ENCODE measurements at regions not wholly inside any gene's neighbourhood (a gene's known extent, or its start where the extent isn't known, plus 50 kb on each side); places are given as distances from the start of the nearest gene placed in this dataset.

GRCh38 chr16:11481987-11482386 is 104.7 kb downstream of the LITAF start:
- ATAC-seq (no peak), DNase-seq (no peak)
- peaks cover 10% of the 10 kb centered on the region for H3K36me3 Mint-ChIP-seq
- no peak overlapping the region for H3K27ac Mint-ChIP-seq
- H3K4me1 Mint-ChIP-seq: no peaks in the 10 kb centered on the region
- intact Hi-C loops (cut with micrococcal nuclease): no loop called here
- WGBS (ENCODE audit: insufficient coverage): 86% methylated on average over 4 of the region's 4 CpGs
- no peak for TF ChIP-seq CTCF (IDR thresholded peaks at IDR 0.05)
- Histone ChIP-seq H3K36me3 (ENCODE audit: control insufficient read depth, insufficient read depth, low read length) (peaks cover 3% of the 10 kb centered on the region), H3K4me1 (ENCODE audit: control insufficient read depth, insufficient read depth, low read length) (no peaks in the 10 kb centered on the region), H3K27me3 (ENCODE audit: control insufficient read depth, insufficient read depth, low read length) (no peaks in the 10 kb centered on the region), H3K9me3 (ENCODE audit: control insufficient read depth, insufficient read depth, low read length) (peaks cover 8% of the 10 kb centered on the region), H3K27ac (ENCODE audit: low read length) (no peak overlapping the region), H3K4me3 (ENCODE audit: low read length) (no peak overlapping the region)
- H3K27me3 Mint-ChIP-seq (ENCODE audit: low read depth in 2 of 2): no peaks in the 10 kb centered on the region
- peaks cover 5% of the 10 kb centered on the region in 2 donors for H3K9me3 Mint-ChIP-seq
- no peak overlapping the region for H3K4me3 Mint-ChIP-seq

- ATAC-seq: no peak
- H3K4me3 Mint-ChIP-seq: no peak overlapping the region
- H3K4me1 ChIP-seq (ENCODE audit: control insufficient read depth, insufficient read depth, low read length): no peaks in the 10 kb centered on the region
- no peak overlapping the region for H3K27ac Mint-ChIP-seq
- H3K27me3 Mint-ChIP-seq (ENCODE audit: low read depth in 2 of 2): no peaks in the 10 kb centered on the region
- intact Hi-C loops (cut with micrococcal nuclease): no loop called here
- H3K27me3 ChIP-seq (ENCODE audit: control insufficient read depth, insufficient read depth, low read length): no peaks in the 10 kb centered on the region
- TF ChIP-seq CTCF (IDR thresholded peaks at IDR 0.05): no peak
- H3K4me1 Mint-ChIP-seq: no peaks in the 10 kb centered on the region
- 94% methylated on average over 4 of the region's 6 CpGs for WGBS (ENCODE audit: insufficient coverage)
- H3K4me3 ChIP-seq (ENCODE audit: low read length): no peak overlapping the region
- peaks cover 5% of the 10 kb centered on the region in 2 donors for H3K9me3 Mint-ChIP-seq
- no peak for DNase-seq
- H3K36me3 ChIP-seq (ENCODE audit: control insufficient read depth, insufficient read depth, low read length): peaks cover 3% of the 10 kb centered on the region
- H3K9me3 ChIP-seq (ENCODE audit: control insufficient read depth, insufficient read depth, low read length): peaks cover 8% of the 10 kb centered on the region
- H3K27ac ChIP-seq (ENCODE audit: low read length): no peak overlapping the region
- peaks cover 10% of the 10 kb centered on the region for H3K36me3 Mint-ChIP-seq
These were observed 103.6 kb downstream of the LITAF start for GRCh38 chr16:11482946-11483748.

GRCh38 chr16:11484691-11485258 is 101.9 kb downstream of the LITAF start:
- H3K36me3 ChIP-seq (ENCODE audit: control insufficient read depth, insufficient read depth, low read length): peaks cover 3% of the 10 kb centered on the region
- peaks cover 8% of the 10 kb centered on the region for H3K9me3 ChIP-seq (ENCODE audit: control insufficient read depth, insufficient read depth, low read length)
- WGBS (ENCODE audit: insufficient coverage): 85% methylated on average over 8 of the region's 8 CpGs
- Mint-ChIP-seq H3K9me3 (peaks cover 5% of the 10 kb centered on the region in 2 donors), H3K27ac (no peak overlapping the region), H3K27me3 (ENCODE audit: low read depth in 2 of 2) (no peaks in the 10 kb centered on the region), H3K4me3 (no peak overlapping the region), H3K36me3 (peaks cover 10% of the 10 kb centered on the region), H3K4me1 (no peaks in the 10 kb centered on the region)
- no peak overlapping the region for H3K27ac ChIP-seq (ENCODE audit: low read length)
- H3K4me3 ChIP-seq (ENCODE audit: low read length): no peak overlapping the region
- intact Hi-C loops (cut with micrococcal nuclease): no loop called here
- no peak for DNase-seq
- H3K4me1 ChIP-seq (ENCODE audit: control insufficient read depth, insufficient read depth, low read length): no peaks in the 10 kb centered on the region
- TF ChIP-seq CTCF (IDR thresholded peaks at IDR 0.05): no peak
- H3K27me3 ChIP-seq (ENCODE audit: control insufficient read depth, insufficient read depth, low read length): no peaks in the 10 kb centered on the region
- no peak for ATAC-seq

All from natural killer cell (primary cell).